Prostate gland (tissue), 2 donors: ENCODE measurements at regions not wholly inside any gene's neighbourhood (a gene's known extent, or its start where the extent isn't known, plus 50 kb on each side); places are given as distances from the start of the nearest gene placed in this dataset.

Experiments
- DNase-seq: peaks from one replicate; pipeline ENCODE4 v3.0.0-alpha.2; 2019; ENCODE audit warnings: low spot score
- H3K27ac ChIP-seq, 2 donors: fragments of 200-600 bp; sonication (generic); 2 replicates each; pipeline ENCODE4 v1.5.1; 2017 to 2019
- H3K27me3 ChIP-seq: fragments of 200-600 bp; sonication (generic); replicated peaks from 2 replicates; pipeline ENCODE4 v1.5.1; 2019; ENCODE audit not compliant: insufficient read depth
- H3K36me3 ChIP-seq, 2 donors: fragments of 200-600 bp; sonication (generic); 1 replicate in 1 of 2; 2 replicates in 1 of 2; pipeline versions ENCODE4 v1.5.1 to v1.8.1; 2017 to 2019
- H3K4me1 ChIP-seq: fragments of 200-600 bp; sonication (generic); replicated peaks from 2 replicates; pipeline ENCODE4 v1.5.1; 2019
- H3K4me3 ChIP-seq, 2 donors: fragments of 200-600 bp; sonication (generic); 2 replicates each; pipeline ENCODE4 v1.5.1; 2017 to 2019
- H3K9me3 ChIP-seq: fragments of 200-600 bp; sonication (generic); 2 replicates; pipeline ENCODE4 v1.5.1; 2017
- POLR2A ChIP-seq: fragments of 450-650 bp; IDR thresholded peaks from one replicate; pipeline ENCODE4 v1.6.1; 2016; ENCODE audit warnings: antibody characterized with exemption, mild to moderate bottlenecking
- POLR2AphosphoS5 ChIP-seq: sonication (generic); formaldehyde crosslinking; IDR thresholded peaks from one replicate; pipeline ENCODE4 v1.6.1; 2017; ENCODE audit warnings: antibody characterized with exemption
- WGBS: methylation state at CpG from one replicate; pipeline ENCODE4 v1.1.5; 2018; 5-methylcytosine and 5-hydroxymethylcytosine counted together
- intact Hi-C: fragments of 100-400 bp; cut with DNase I; formaldehyde crosslinking; loops from one replicate; pipeline ENCODE4 v1.14.2; 2022
- TF ChIP-seq, protein P1 (sequence below), 4 experiments: fragments of 200-600 bp in 2 of 4; fragments of 450-650 bp in 2 of 4; sonication (generic) in 2 of 4; IDR thresholded peaks; 1 replicate in 3 of 4; 2 replicates in 1 of 4; pipeline ENCODE4 v1.5.1; 2016 to 2019; ENCODE audit warnings: antibody characterized with exemption in 4 of 4, mild to moderate bottlenecking in 2 of 4, moderate library complexity in 2 of 4

DNA sequence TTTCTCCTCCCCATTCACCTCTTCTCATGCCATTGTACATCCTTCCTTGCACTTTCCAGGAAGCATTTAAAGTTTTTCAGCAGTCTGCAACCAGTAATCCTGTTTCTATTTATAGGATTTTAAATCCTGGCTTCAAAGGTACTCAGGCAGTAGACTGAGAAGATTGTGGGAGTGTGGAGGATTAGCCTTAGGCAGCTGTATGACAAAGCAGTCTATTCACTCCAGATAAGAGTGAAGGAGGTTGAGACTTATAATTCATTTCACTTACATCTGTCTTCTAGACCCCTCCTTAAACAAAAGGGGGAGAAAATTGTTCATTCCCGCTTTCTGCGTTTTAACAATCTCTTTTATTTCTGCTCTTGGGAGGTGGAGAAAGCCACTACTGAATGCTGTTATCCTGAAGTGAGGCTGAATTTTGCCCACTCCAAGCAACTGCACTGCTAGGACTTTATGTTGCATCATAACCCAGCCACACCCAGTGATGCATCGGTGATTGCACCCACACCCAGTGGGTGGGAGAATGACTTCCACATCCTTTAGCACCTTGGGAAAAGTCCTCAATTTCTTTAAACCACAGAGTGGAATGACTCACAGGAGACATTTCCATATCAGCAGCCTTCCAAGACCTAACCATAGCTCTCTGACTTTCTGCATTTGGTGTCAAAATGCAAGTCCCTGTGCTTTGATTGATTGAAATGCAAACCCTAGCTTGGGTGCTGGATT, 382.5 kb upstream of the ATP2B1 start:
- no peak overlapping the region for H3K4me3 ChIP-seq
- TF ChIP-seq POLR2AphosphoS5 (no peak), POLR2A (no peak)
- TF ChIP-seq, protein P1, sequence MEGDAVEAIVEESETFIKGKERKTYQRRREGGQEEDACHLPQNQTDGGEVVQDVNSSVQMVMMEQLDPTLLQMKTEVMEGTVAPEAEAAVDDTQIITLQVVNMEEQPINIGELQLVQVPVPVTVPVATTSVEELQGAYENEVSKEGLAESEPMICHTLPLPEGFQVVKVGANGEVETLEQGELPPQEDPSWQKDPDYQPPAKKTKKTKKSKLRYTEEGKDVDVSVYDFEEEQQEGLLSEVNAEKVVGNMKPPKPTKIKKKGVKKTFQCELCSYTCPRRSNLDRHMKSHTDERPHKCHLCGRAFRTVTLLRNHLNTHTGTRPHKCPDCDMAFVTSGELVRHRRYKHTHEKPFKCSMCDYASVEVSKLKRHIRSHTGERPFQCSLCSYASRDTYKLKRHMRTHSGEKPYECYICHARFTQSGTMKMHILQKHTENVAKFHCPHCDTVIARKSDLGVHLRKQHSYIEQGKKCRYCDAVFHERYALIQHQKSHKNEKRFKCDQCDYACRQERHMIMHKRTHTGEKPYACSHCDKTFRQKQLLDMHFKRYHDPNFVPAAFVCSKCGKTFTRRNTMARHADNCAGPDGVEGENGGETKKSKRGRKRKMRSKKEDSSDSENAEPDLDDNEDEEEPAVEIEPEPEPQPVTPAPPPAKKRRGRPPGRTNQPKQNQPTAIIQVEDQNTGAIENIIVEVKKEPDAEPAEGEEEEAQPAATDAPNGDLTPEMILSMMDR (IDR thresholded peaks at IDR 0.05): no peak
- no peaks in the 10 kb centered on the region for H3K4me1 ChIP-seq
- no peak overlapping the region for H3K27ac ChIP-seq
- intact Hi-C loops: no loop called here
- no peak for DNase-seq
- H3K27me3 ChIP-seq: no peaks in the 10 kb centered on the region
- no peaks in the 10 kb centered on the region for H3K36me3 ChIP-seq
- no peaks in the 10 kb centered on the region for H3K9me3 ChIP-seq
- 37% methylated on average over 3 of the region's 3 CpGs for WGBS

DNA sequence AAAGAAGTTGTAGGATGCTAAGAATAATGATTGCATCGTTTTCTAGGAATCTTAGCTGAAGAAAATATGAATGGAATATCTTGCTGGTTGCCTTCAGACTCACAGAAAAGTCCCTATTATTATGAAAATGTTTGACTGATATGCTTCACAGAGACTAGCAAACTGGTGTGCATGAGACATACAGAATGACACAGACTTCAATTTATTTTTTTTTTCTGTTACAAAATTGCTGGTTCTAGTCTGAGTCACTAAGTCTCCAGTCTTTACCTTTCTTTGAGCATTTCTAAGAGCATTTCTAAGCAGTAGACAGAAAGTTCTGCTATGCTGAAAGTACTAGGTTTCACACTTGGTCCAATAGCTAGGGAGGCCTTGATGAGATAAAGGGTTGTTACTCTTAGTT, 377.6 kb upstream of the ATP2B1 start:
- H3K36me3 ChIP-seq: no peaks in the 10 kb centered on the region
- no peak for DNase-seq
- no peaks in the 10 kb centered on the region for H3K9me3 ChIP-seq
- H3K27me3 ChIP-seq: no peaks in the 10 kb centered on the region
- H3K4me3 ChIP-seq: no peak overlapping the region
- no peak overlapping the region for H3K27ac ChIP-seq
- no peak for TF ChIP-seq POLR2A
- no peak for TF ChIP-seq POLR2AphosphoS5
- TF ChIP-seq, protein P1 (IDR thresholded peaks at IDR 0.05): no peak
- WGBS: 91% methylated on average over 1 of the region's 1 CpG
- intact Hi-C loops: no loop called here
- H3K4me1 ChIP-seq: no peaks in the 10 kb centered on the region

DNA sequence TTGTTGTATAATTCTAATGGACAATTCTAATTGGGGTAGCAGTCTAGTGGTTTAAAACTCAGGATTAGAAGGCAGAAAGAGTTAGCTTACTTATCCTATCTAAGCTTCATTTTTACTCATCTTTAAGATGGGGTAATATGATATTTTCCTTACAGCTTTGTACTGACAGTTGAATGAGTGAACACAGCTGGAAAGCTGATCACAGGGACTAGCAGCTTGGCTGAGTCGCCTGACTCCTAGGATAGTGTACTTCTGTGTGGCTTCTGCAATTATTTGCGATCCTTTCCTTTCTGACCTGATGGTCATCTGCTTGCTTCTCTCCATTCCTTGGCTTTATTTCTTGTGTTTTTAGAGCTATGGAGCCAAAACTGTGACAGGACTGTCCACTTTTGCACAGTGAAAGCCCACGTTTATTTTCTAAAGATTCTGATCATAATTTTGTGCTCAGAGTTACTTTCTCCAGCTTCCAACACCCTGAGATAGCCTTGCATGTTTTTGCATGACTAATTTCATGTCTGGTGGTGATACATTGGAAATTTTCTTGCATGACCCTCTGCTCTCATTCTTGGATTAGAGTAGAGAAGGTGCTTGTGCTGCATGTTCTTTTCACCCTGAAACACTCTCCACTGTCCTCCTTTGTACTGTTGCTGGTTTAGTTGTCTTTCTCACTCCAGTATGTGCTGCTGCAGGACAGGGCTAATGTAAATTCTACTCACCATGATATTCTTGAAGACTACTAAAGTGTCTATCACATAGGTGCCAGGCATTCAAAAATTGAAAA, 377.0 kb upstream of the ATP2B1 start:
- WGBS: 56% methylated on average over 3 of the region's 3 CpGs
- intact Hi-C loops: no loop called here
- Histone ChIP-seq H3K27ac (no peak overlapping the region), H3K36me3 (no peaks in the 10 kb centered on the region), H3K4me3 (no peak overlapping the region), H3K9me3 (no peaks in the 10 kb centered on the region), H3K4me1 (no peaks in the 10 kb centered on the region), H3K27me3 (no peaks in the 10 kb centered on the region)
- DNase-seq: no peak
- TF ChIP-seq POLR2AphosphoS5 (no peak), POLR2A (no peak)
- TF ChIP-seq, protein P1 (IDR thresholded peaks at IDR 0.05): no peak

DNA sequence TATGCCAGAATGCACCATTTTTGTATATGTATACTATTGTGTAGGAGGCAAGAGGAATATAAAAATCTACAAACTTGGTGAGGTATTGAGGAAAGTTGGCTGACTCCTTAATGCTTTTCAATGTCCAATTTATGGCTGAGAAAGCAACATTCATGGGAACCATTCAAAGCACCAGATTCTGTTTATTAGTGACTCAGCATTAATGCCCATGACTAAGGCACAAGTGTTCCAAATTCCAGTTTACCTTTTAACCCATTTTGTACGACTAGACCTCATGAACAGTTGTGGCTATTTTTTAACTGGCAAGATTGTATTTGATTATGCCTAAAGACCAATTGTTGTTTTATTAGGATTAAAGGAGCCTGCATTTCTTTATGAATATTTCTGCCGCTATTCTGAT, 375.4 kb upstream of the ATP2B1 start:
- no peaks in the 10 kb centered on the region for H3K9me3 ChIP-seq
- H3K27me3 ChIP-seq: no peaks in the 10 kb centered on the region
- TF ChIP-seq POLR2A: no peak
- no peak for TF ChIP-seq POLR2AphosphoS5
- TF ChIP-seq, protein P1 (IDR thresholded peaks at IDR 0.05): no peak
- H3K4me1 ChIP-seq: no peaks in the 10 kb centered on the region
- intact Hi-C loops: no loop called here
- DNase-seq: no peak
- 91% methylated on average over 2 of the region's 2 CpGs for WGBS
- no peaks in the 10 kb centered on the region for H3K36me3 ChIP-seq
- no peak overlapping the region for H3K4me3 ChIP-seq
- H3K27ac ChIP-seq: no peak overlapping the region

DNA sequence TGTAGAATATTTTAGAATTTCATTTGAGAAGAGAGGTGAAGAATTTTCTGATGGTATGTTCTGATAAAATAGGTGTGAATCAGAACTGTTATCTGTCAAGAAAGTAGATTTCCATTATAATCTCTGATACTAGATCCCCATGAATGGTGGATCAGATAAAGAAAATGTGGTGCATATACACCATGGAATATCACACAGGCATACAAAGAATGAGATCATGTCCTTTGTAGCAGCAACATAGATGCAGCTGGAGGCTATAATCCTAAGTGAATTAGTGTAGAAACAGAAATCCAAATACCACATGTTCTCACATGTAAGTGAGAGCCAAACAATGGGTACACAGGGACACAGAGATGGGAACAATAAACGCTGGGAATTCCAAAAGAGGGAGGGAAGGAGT, 372.0 kb upstream of the ATP2B1 start:
- intact Hi-C loops: no loop called here
- 57% methylated on average over 1 of the region's 1 CpG for WGBS
- H3K4me1 ChIP-seq: no peaks in the 10 kb centered on the region
- no peak overlapping the region for H3K4me3 ChIP-seq
- no peaks in the 10 kb centered on the region for H3K9me3 ChIP-seq
- H3K36me3 ChIP-seq: no peaks in the 10 kb centered on the region
- H3K27ac ChIP-seq: no peak overlapping the region
- TF ChIP-seq POLR2A (no peak), POLR2AphosphoS5 (no peak)
- TF ChIP-seq, protein P1 (IDR thresholded peaks at IDR 0.05): no peak
- DNase-seq: no peak
- no peaks in the 10 kb centered on the region for H3K27me3 ChIP-seq
